CD14-positive monocyte (primary cell): ENCODE measurements at regions not wholly inside any gene's neighbourhood (a gene's known extent, or its start where the extent isn't known, plus 50 kb on each side); places are given as distances from the start of the nearest gene placed in this dataset.
"Not testable (repeated sequence)": the region's sequence is repeated elsewhere in the genome, so short reads cannot be mapped to it uniquely, and the experiment has no call there.

Experiments used
- DNase-seq, 3 donors: peaks; one replicate each; pipeline ENCODE4 v3.0.0-alpha.2; 2011 to 2022
- H2AFZ ChIP-seq: 2 replicates; pipeline ENCODE4 v1.6.0; 2012; ENCODE audit warnings: mild to moderate bottlenecking, low read depth, low read length, inconsistent platforms; ENCODE audit not compliant: insufficient read depth, poor library complexity, severe bottlenecking
- H3K27ac ChIP-seq, 2 donors: 1 replicate in 1 of 2; 2 replicates in 1 of 2; pipeline ENCODE4 v1.5.1; 2012 to 2013; ENCODE audit warnings: low read length in 2 of 2, control low read depth in 1 of 2, inconsistent platforms in 1 of 2, low read depth in 1 of 2, mild to moderate bottlenecking in 1 of 2
- H3K27me3 ChIP-seq, 2 donors: one replicate each; pipeline versions ENCODE4 v1.6.0 to v1.6.1; 2011 to 2013; ENCODE audit warnings: low read length in 2 of 2; ENCODE audit not compliant: control insufficient read depth in 2 of 2, insufficient read depth in 2 of 2
- H3K36me3 ChIP-seq, 2 donors: replicated peaks in 1 of 2; 1 replicate in 1 of 2; 2 replicates in 1 of 2; pipeline versions ENCODE4 v1.5.1 to v1.6.1; 2012 to 2013; ENCODE audit warnings: low read length in 2 of 2, control low read depth in 1 of 2, inconsistent platforms in 1 of 2, mild to moderate bottlenecking in 1 of 2; ENCODE audit not compliant: insufficient read depth in 2 of 2, control insufficient read depth in 1 of 2
- H3K4me1 ChIP-seq, 2 donors: 1 replicate in 1 of 2; 2 replicates in 1 of 2; pipeline versions ENCODE4 v1.5.1 to v1.6.1; 2012 to 2013; ENCODE audit warnings: low read length in 2 of 2, control low read depth in 1 of 2, inconsistent platforms in 1 of 2, mild to moderate bottlenecking in 1 of 2, moderate library complexity in 1 of 2; ENCODE audit not compliant: insufficient read depth in 2 of 2, control insufficient read depth in 1 of 2
- H3K4me2 ChIP-seq: replicated peaks from 2 replicates; pipeline ENCODE3; 2012; ENCODE audit warnings: low read length, moderate library complexity, mild to moderate bottlenecking; ENCODE audit not compliant: poor library complexity, severe bottlenecking; ENCODE audit errors: extremely low read depth
- H3K4me3 ChIP-seq, 3 experiments: fragments of 200-600 bp in 1 of 3; sonication (generic) in 1 of 3; replicated peaks in 1 of 3; 1 replicate in 2 of 3; 2 replicates in 1 of 3; pipeline ENCODE4 v1.5.1; 2011 to 2013; ENCODE audit warnings: low read length in 3 of 3, mild to moderate bottlenecking in 3 of 3, control low read depth in 2 of 3, low read depth in 2 of 3, inconsistent platforms in 1 of 3, moderate library complexity in 1 of 3
- H3K79me2 ChIP-seq: 2 replicates; pipeline ENCODE4 v1.6.0; 2012; ENCODE audit warnings: mild to moderate bottlenecking, control low read depth, inconsistent platforms, low read length, moderate library complexity; ENCODE audit not compliant: insufficient read depth
- H3K9ac ChIP-seq: 2 replicates; pipeline ENCODE4 v1.6.0; 2017; ENCODE audit warnings: low read length, mild to moderate bottlenecking; ENCODE audit not compliant: insufficient read depth, poor library complexity, severe bottlenecking
- H3K9me3 ChIP-seq, 2 donors: replicated peaks in 1 of 2; 1 replicate in 1 of 2; 2 replicates in 1 of 2; pipeline versions ENCODE4 v1.5.1 to v1.6.1; 2012 to 2013; ENCODE audit warnings: low read length in 2 of 2, control low read depth in 1 of 2; ENCODE audit not compliant: control insufficient read depth in 1 of 2, insufficient read depth in 1 of 2
- H4K20me1 ChIP-seq: 2 replicates; pipeline ENCODE4 v1.6.0; 2012; ENCODE audit warnings: mild to moderate bottlenecking, low read length, control low read depth, moderate library complexity; ENCODE audit not compliant: insufficient read depth
- H3K27ac Mint-ChIP-seq, 7 donors: one replicate each; pipeline ENCODE4 v1.8.0; 2020; ENCODE audit warnings: mild to moderate bottlenecking in 7 of 7, mixed read lengths in 7 of 7, moderate library complexity in 6 of 7, inconsistent platforms in 2 of 7
- H3K27me3 Mint-ChIP-seq, 3 donors: one replicate each; pipeline ENCODE4 v1.8.0; 2021 to 2022; ENCODE audit warnings: low read depth in 3 of 3, mild to moderate bottlenecking in 3 of 3, mixed read lengths in 3 of 3, moderate library complexity in 3 of 3, inconsistent platforms in 1 of 3
- H3K36me3 Mint-ChIP-seq, 2 donors: one replicate each; pipeline ENCODE4 v1.8.0; 2020; ENCODE audit warnings: mixed read lengths in 2 of 2, inconsistent platforms in 1 of 2, mild to moderate bottlenecking in 1 of 2
- H3K4me1 Mint-ChIP-seq: one replicate; pipeline ENCODE4 v1.8.0; 2020; ENCODE audit warnings: mild to moderate bottlenecking, mixed read lengths
- H3K4me3 Mint-ChIP-seq, 2 donors: one replicate each; pipeline ENCODE4 v1.8.0; 2020; ENCODE audit warnings: mild to moderate bottlenecking in 2 of 2, mixed read lengths in 2 of 2, moderate library complexity in 1 of 2
- H3K9me3 Mint-ChIP-seq, 7 donors: one replicate each; pipeline ENCODE4 v1.8.0; 2020 to 2022; ENCODE audit warnings: mixed read lengths in 7 of 7, mild to moderate bottlenecking in 6 of 7, moderate library complexity in 6 of 7, inconsistent platforms in 2 of 7
- WGBS: methylation state at CpG from one replicate; pipeline ENCODE4 v1.1.5; 2013; ENCODE audit warnings: missing lambda C conversion rate; ENCODE audit not compliant: insufficient coverage; 5-methylcytosine and 5-hydroxymethylcytosine counted together
- intact Hi-C, 2 donors: fragments of 100-400 bp; cut with micrococcal nuclease; formaldehyde crosslinking; loops; one replicate each; pipeline versions ENCODE4 v1.15.0 to v1.15.1; 2023
- TF ChIP-seq, protein P1 (sequence below): fragments of 200-600 bp; IDR thresholded peaks from one replicate; pipeline ENCODE4 v1.8.0; 2022; ENCODE audit warnings: antibody characterized with exemption, mild to moderate bottlenecking

DNA sequence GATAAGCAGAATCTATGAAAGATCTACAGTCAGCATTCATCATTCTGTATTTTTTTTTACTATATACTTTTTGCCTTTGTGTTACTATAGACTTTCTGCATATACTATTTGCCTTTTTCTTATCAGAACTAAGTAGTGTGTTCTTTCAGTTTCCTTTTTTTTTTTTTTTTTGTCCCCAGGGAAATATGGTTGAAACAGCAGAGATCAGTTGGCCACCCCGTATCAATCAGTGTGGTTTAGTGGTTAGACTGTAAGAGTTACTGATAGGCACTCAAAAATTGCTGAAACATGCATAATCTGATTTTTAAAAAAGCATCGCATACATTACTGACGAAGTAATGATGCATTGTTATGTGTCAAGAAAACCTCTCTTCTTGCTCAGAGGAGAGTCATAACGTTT, 990.8 kb upstream of the EDIL3 start:
- H3K4me3 Mint-ChIP-seq: no peak overlapping the region
- H3K9ac ChIP-seq: no peak overlapping the region
- H3K4me3 ChIP-seq: no peak overlapping the region
- H4K20me1 ChIP-seq: no peaks in the 10 kb centered on the region
- no peaks in the 10 kb centered on the region for H3K4me1 ChIP-seq
- H3K4me2 ChIP-seq: no peak overlapping the region
- TF ChIP-seq, protein P1, sequence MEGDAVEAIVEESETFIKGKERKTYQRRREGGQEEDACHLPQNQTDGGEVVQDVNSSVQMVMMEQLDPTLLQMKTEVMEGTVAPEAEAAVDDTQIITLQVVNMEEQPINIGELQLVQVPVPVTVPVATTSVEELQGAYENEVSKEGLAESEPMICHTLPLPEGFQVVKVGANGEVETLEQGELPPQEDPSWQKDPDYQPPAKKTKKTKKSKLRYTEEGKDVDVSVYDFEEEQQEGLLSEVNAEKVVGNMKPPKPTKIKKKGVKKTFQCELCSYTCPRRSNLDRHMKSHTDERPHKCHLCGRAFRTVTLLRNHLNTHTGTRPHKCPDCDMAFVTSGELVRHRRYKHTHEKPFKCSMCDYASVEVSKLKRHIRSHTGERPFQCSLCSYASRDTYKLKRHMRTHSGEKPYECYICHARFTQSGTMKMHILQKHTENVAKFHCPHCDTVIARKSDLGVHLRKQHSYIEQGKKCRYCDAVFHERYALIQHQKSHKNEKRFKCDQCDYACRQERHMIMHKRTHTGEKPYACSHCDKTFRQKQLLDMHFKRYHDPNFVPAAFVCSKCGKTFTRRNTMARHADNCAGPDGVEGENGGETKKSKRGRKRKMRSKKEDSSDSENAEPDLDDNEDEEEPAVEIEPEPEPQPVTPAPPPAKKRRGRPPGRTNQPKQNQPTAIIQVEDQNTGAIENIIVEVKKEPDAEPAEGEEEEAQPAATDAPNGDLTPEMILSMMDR: no peak
- no peaks in the 10 kb centered on the region for H3K36me3 Mint-ChIP-seq
- WGBS: no CpG with 5 or more reads among the region's 4 CpGs
- peaks cover 0 to 4% (median 0%) of the 10 kb centered on the region in 7 donors for H3K9me3 Mint-ChIP-seq
- no peaks in the 10 kb centered on the region for H3K36me3 ChIP-seq
- H3K4me1 Mint-ChIP-seq: no peaks in the 10 kb centered on the region
- no peaks in the 10 kb centered on the region for H3K27me3 ChIP-seq
- intact Hi-C loops: no loop called here
- no peak overlapping the region for H2AFZ ChIP-seq
- DNase-seq: no peak
- H3K27ac Mint-ChIP-seq: no peak overlapping the region
- no peak overlapping the region for H3K27ac ChIP-seq
- H3K27me3 Mint-ChIP-seq: no peaks in the 10 kb centered on the region
- no peaks in the 10 kb centered on the region for H3K79me2 ChIP-seq
- H3K9me3 ChIP-seq: no peaks in the 10 kb centered on the region

GRCh38 chr5:85388770-85389169, 1004.1 kb upstream of the EDIL3 start:
- DNase-seq: no peak
- H3K4me1 ChIP-seq: no peaks in the 10 kb centered on the region
- WGBS: no CpG with 5 or more reads among the region's 3 CpGs
- H3K9me3 Mint-ChIP-seq: peaks cover 0 to 5% (median 1%) of the 10 kb centered on the region in 7 donors
- no peak overlapping the region for H2AFZ ChIP-seq
- no peak overlapping the region for H3K9ac ChIP-seq
- no peak overlapping the region for H3K27ac ChIP-seq
- H4K20me1 ChIP-seq: no peaks in the 10 kb centered on the region
- no peak overlapping the region for H3K27ac Mint-ChIP-seq
- intact Hi-C loops: no loop called here
- no peaks in the 10 kb centered on the region for H3K9me3 ChIP-seq
- H3K27me3 ChIP-seq: no peaks in the 10 kb centered on the region
- no peaks in the 10 kb centered on the region for H3K27me3 Mint-ChIP-seq
- H3K4me2 ChIP-seq: no peak overlapping the region
- no peaks in the 10 kb centered on the region for H3K79me2 ChIP-seq
- H3K4me3 Mint-ChIP-seq: no peak overlapping the region
- H3K36me3 ChIP-seq: no peaks in the 10 kb centered on the region
- H3K36me3 Mint-ChIP-seq: no peaks in the 10 kb centered on the region
- H3K4me3 ChIP-seq: no peak overlapping the region
- H3K4me1 Mint-ChIP-seq: no peaks in the 10 kb centered on the region
- TF ChIP-seq, protein P1: no peak

DNA sequence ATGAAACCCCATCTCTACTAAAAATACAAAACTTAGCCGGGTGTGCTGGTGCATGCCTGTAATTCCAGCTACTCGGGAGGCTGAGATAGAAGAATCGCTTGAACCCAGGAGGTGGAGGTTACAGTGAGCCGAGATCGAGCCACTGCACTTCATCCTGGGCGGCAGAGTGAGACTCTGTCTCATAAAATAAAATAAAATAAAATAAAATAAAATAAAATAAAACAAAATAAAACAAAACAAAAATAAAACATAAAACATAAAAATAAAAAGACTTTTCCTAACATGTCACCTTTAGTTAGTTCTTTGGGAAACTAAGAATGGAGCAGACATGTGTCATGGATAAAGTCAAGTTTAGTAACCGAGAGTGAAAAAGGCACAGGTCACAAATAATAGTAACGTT, 1007.6 kb upstream of the EDIL3 start:
- H3K9me3 ChIP-seq, H3K79me2 ChIP-seq, H3K36me3 ChIP-seq, H3K27me3 Mint-ChIP-seq, H3K9me3 Mint-ChIP-seq, H3K4me1 ChIP-seq, H3K4me1 Mint-ChIP-seq, H3K27me3 ChIP-seq, H3K27ac ChIP-seq, intact Hi-C loops, H3K4me3 ChIP-seq, H3K27ac Mint-ChIP-seq, H4K20me1 ChIP-seq, DNase-seq, H3K4me3 Mint-ChIP-seq, H3K36me3 Mint-ChIP-seq, H2AFZ ChIP-seq, H3K4me2 ChIP-seq, H3K9ac ChIP-seq: not testable (repeated sequence)
- WGBS: 100% methylated on average over 2 of the region's 8 CpGs
